Activated CD4-positive, alpha-beta memory T cell treated with anti-CD3 and anti-CD28 coated beads for 36 hours (primary cell): ENCODE measurements at regions not wholly inside any gene's neighbourhood (a gene's known extent, or its start where the extent isn't known, plus 50 kb on each side); places are given as distances from the start of the nearest gene placed in this dataset.

ENCODE experiments used
- CTCF ChIA-PET: fragments of 350-600 bp; sonication (Branson Sonifier 250); formaldehyde crosslinking; loops from one replicate; lab custom pipeline; 2021; ENCODE audit warnings: antibody characterized with exemption, inconsistent platforms; lab: Charles Lee
- POLR2A ChIA-PET: fragments of 350-600 bp; sonication (Branson Sonifier 250); formaldehyde crosslinking; loops from one replicate; lab custom pipeline; 2021; ENCODE audit warnings: antibody characterized with exemption; lab: Charles Lee
- DNase-seq: peaks from one replicate; pipeline ENCODE4 v3.0.0-alpha.2; 2020
- H3K27ac Mint-ChIP-seq: one replicate; pipeline ENCODE4 v1.8.0; 2021; ENCODE audit warnings: mixed read lengths
- H3K27me3 Mint-ChIP-seq: one replicate; pipeline ENCODE4 v1.8.0; 2021; ENCODE audit warnings: mixed read lengths
- H3K36me3 Mint-ChIP-seq: one replicate; pipeline ENCODE4 v1.8.0; 2021; ENCODE audit warnings: mixed read lengths
- H3K4me1 Mint-ChIP-seq: one replicate; pipeline ENCODE4 v1.8.0; 2021; ENCODE audit warnings: low read depth, mixed read lengths
- H3K4me3 Mint-ChIP-seq: one replicate; pipeline ENCODE4 v1.8.0; 2021; ENCODE audit warnings: mild to moderate bottlenecking, mixed read lengths
- H3K9me3 Mint-ChIP-seq: one replicate; pipeline ENCODE4 v1.8.0; 2021; ENCODE audit warnings: mixed read lengths
- intact Hi-C: fragments of 100-400 bp; cut with micrococcal nuclease; formaldehyde crosslinking; loops from one replicate; pipeline ENCODE4 v1.15.1; 2023

GRCh38 chr3:182369861-182370260 lies 423.4 kb upstream of the ATP11B start:
- CTCF ChIA-PET = no interaction called here

GRCh38 chr3:182370949-182371348 lies 422.4 kb upstream of the ATP11B start:
- ChIA-PET POLR2A (no interaction called here), CTCF (no interaction called here)
- intact Hi-C loops = no loop called here
- H3K4me1 Mint-ChIP-seq = no peaks in the 10 kb centered on the region
- H3K4me3 Mint-ChIP-seq = no peak overlapping the region
- no peak for DNase-seq
- H3K27me3 Mint-ChIP-seq = no peaks in the 10 kb centered on the region
- H3K27ac Mint-ChIP-seq = no peak overlapping the region
- H3K9me3 Mint-ChIP-seq = no peaks in the 10 kb centered on the region
- no peaks in the 10 kb centered on the region for H3K36me3 Mint-ChIP-seq

More at GRCh38 chr3:182369861-182370260, 423.4 kb upstream of the ATP11B start:
- no peaks in the 10 kb centered on the region for H3K36me3 Mint-ChIP-seq
- no peaks in the 10 kb centered on the region for H3K4me1 Mint-ChIP-seq
- H3K9me3 Mint-ChIP-seq = no peaks in the 10 kb centered on the region
- H3K27me3 Mint-ChIP-seq = no peaks in the 10 kb centered on the region
- H3K4me3 Mint-ChIP-seq = no peak overlapping the region
- POLR2A ChIA-PET = no interaction called here
- intact Hi-C loops = no loop called here
- no peak for DNase-seq
- no peak overlapping the region for H3K27ac Mint-ChIP-seq

GRCh38 chr3:182375916-182376315 lies 417.4 kb upstream of the ATP11B start:
- no peaks in the 10 kb centered on the region for H3K9me3 Mint-ChIP-seq
- H3K36me3 Mint-ChIP-seq = no peaks in the 10 kb centered on the region
- ChIA-PET POLR2A (no interaction called here), CTCF (interaction anchor here (0.7 kb wide), 1 partner anchor 149 kb away, joined by 3 read pairs; no protein-coding TSS in a partner anchor)
- DNase-seq = no peak
- H3K27ac Mint-ChIP-seq = no peak overlapping the region
- no peak overlapping the region for H3K4me3 Mint-ChIP-seq
- intact Hi-C loops = no loop called here
- no peaks in the 10 kb centered on the region for H3K4me1 Mint-ChIP-seq
- no peaks in the 10 kb centered on the region for H3K27me3 Mint-ChIP-seq

- intact Hi-C loops = no loop called here
- H3K4me3 Mint-ChIP-seq = no peak overlapping the region
- no peaks in the 10 kb centered on the region for H3K4me1 Mint-ChIP-seq
- DNase-seq = no peak
- H3K27ac Mint-ChIP-seq = no peak overlapping the region
- H3K27me3 Mint-ChIP-seq = no peaks in the 10 kb centered on the region
- POLR2A ChIA-PET = no interaction called here
- H3K9me3 Mint-ChIP-seq = no peaks in the 10 kb centered on the region
- no peaks in the 10 kb centered on the region for H3K36me3 Mint-ChIP-seq
- CTCF ChIA-PET = no interaction called here
These were observed 411.0 kb upstream of the ATP11B start for GRCh38 chr3:182382112-182382857.

GRCh38 chr3:182384221-182384620 lies 409.1 kb upstream of the ATP11B start:
- H3K36me3 Mint-ChIP-seq = no peaks in the 10 kb centered on the region
- intact Hi-C loops = no loop called here
- H3K4me1 Mint-ChIP-seq = no peaks in the 10 kb centered on the region
- no peaks in the 10 kb centered on the region for H3K27me3 Mint-ChIP-seq
- no peaks in the 10 kb centered on the region for H3K9me3 Mint-ChIP-seq
- ChIA-PET CTCF (no interaction called here), POLR2A (no interaction called here)
- no peak overlapping the region for H3K27ac Mint-ChIP-seq
- no peak for DNase-seq
- H3K4me3 Mint-ChIP-seq = no peak overlapping the region

- Mint-ChIP-seq H3K27me3 (no peaks in the 10 kb centered on the region), H3K9me3 (no peaks in the 10 kb centered on the region), H3K4me1 (no peaks in the 10 kb centered on the region), H3K36me3 (no peaks in the 10 kb centered on the region), H3K27ac (no peak overlapping the region), H3K4me3 (no peak overlapping the region)
- DNase-seq = no peak
- POLR2A ChIA-PET = no interaction called here
- intact Hi-C loops = no loop called here
- CTCF ChIA-PET = no interaction called here
These were observed 407.9 kb upstream of the ATP11B start for GRCh38 chr3:182385356-182385755.

- intact Hi-C loops = no loop called here
- no peak overlapping the region for H3K27ac Mint-ChIP-seq
- H3K4me3 Mint-ChIP-seq = no peak overlapping the region
- no peaks in the 10 kb centered on the region for H3K9me3 Mint-ChIP-seq
- no peaks in the 10 kb centered on the region for H3K4me1 Mint-ChIP-seq
- no peaks in the 10 kb centered on the region for H3K27me3 Mint-ChIP-seq
- ChIA-PET CTCF (no interaction called here), POLR2A (no interaction called here)
- H3K36me3 Mint-ChIP-seq = no peaks in the 10 kb centered on the region
- no peak for DNase-seq
These were observed 404.8 kb upstream of the ATP11B start for GRCh38 chr3:182388506-182388905.

- intact Hi-C loops = no loop called here
- CTCF ChIA-PET = no interaction called here
- H3K4me1 Mint-ChIP-seq = no peaks in the 10 kb centered on the region
- no peak for DNase-seq
- POLR2A ChIA-PET = no interaction called here
- H3K36me3 Mint-ChIP-seq = no peaks in the 10 kb centered on the region
- no peaks in the 10 kb centered on the region for H3K9me3 Mint-ChIP-seq
- H3K27me3 Mint-ChIP-seq = no peaks in the 10 kb centered on the region
- H3K27ac Mint-ChIP-seq = no peak overlapping the region
- H3K4me3 Mint-ChIP-seq = no peak overlapping the region
These were observed 404.1 kb upstream of the ATP11B start for GRCh38 chr3:182389071-182389815.

GRCh38 chr3:182390421-182390820 lies 402.9 kb upstream of the ATP11B start:
- intact Hi-C loops = no loop called here

GRCh38 chr3:182392182-182392937 lies 400.9 kb upstream of the ATP11B start:
- Mint-ChIP-seq H3K4me1 (no peaks in the 10 kb centered on the region), H3K27ac (no peak overlapping the region), H3K36me3 (no peaks in the 10 kb centered on the region), H3K4me3 (no peak overlapping the region), H3K9me3 (no peaks in the 10 kb centered on the region), H3K27me3 (no peaks in the 10 kb centered on the region)
- ChIA-PET CTCF (no interaction called here), POLR2A (no interaction called here)
- intact Hi-C loops = loop anchor here (1.0 kb wide), 1 partner anchor 291 kb away; no protein-coding TSS in a partner anchor
- DNase-seq = no peak

More at GRCh38 chr3:182390421-182390820, 402.9 kb upstream of the ATP11B start:
- no peaks in the 10 kb centered on the region for H3K4me1 Mint-ChIP-seq
- H3K27ac Mint-ChIP-seq = no peak overlapping the region
- H3K9me3 Mint-ChIP-seq = no peaks in the 10 kb centered on the region
- POLR2A ChIA-PET = no interaction called here
- no peaks in the 10 kb centered on the region for H3K27me3 Mint-ChIP-seq
- no peaks in the 10 kb centered on the region for H3K36me3 Mint-ChIP-seq
- no peak for DNase-seq
- no peak overlapping the region for H3K4me3 Mint-ChIP-seq
- CTCF ChIA-PET = no interaction called here

GRCh38 chr3:182393151-182393550 lies 400.2 kb upstream of the ATP11B start:
- Mint-ChIP-seq H3K36me3 (no peaks in the 10 kb centered on the region), H3K4me3 (no peak overlapping the region), H3K9me3 (no peaks in the 10 kb centered on the region), H3K27me3 (no peaks in the 10 kb centered on the region), H3K27ac (no peak overlapping the region), H3K4me1 (no peaks in the 10 kb centered on the region)
- ChIA-PET POLR2A (no interaction called here), CTCF (interaction anchor here (1.1 kb wide), 1 partner anchor 291 kb away, joined by 3 read pairs; no protein-coding TSS in a partner anchor)
- intact Hi-C loops = no loop called here
- DNase-seq = no peak

GRCh38 chr3:182393830-182394367 lies 399.4 kb upstream of the ATP11B start:
- intact Hi-C loops = no loop called here
- no peaks in the 10 kb centered on the region for H3K36me3 Mint-ChIP-seq

More at GRCh38 chr3:182393830-182394367, 399.4 kb upstream of the ATP11B start:
- ChIA-PET CTCF (interaction anchor here (1.1 kb wide), 1 partner anchor 290 kb away, joined by 3 read pairs; no protein-coding TSS in a partner anchor), POLR2A (no interaction called here)
- no peak for DNase-seq
- no peaks in the 10 kb centered on the region for H3K9me3 Mint-ChIP-seq
- H3K4me1 Mint-ChIP-seq = no peaks in the 10 kb centered on the region
- H3K27ac Mint-ChIP-seq = no peak overlapping the region
- no peaks in the 10 kb centered on the region for H3K27me3 Mint-ChIP-seq
- no peak overlapping the region for H3K4me3 Mint-ChIP-seq
